ENCODE measurements at regions not wholly inside any gene's neighbourhood (a gene's known extent, or its start where the extent isn't known, plus 50 kb on each side); places are given as distances from the start of the nearest gene placed in this dataset.

DNA sequence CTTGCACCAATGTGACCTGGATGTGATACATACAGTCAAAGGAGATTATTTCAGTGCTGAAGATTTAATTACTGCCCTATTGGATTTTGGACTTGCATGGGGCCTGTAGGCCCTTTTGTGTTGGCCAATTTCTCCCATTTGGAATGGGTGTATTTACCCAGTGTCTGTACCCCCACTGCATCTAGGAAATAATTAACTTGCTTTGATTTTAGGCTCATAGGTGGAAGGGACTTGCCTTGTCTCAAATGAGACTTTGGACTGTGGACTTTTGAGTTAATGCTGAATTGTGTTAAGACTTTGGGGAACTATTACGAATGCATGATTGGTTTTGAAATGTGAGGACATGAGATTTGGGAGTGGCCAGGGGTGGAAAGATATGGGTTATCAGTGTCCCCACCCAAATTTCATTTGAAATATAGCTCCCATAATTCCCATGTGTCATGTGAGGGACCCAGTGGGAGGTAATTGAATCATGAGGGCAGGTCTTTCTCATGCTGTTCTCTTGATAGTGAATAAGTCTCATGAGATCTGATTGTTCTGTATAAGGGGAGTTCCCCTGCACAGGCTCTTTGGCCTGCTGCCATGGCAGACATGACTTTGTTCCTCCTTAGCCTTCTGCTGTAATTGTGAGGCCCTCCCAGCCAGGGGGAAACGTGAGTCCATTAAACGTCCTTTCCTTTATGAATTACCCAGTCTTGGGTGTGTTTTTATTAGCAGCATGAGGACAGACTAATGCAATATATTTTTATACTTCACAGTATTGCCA, 362.2 kb upstream of the SPANXN4 start:
- Histone ChIP-seq H3K4me1 (ENCODE audit: control insufficient read depth, insufficient read depth, low read length) (no peaks in the 10 kb centered on the region), H3K4me3 (ENCODE audit: low read depth in 2 of 2, low read length in 2 of 2) (no peak overlapping the region), H3K27ac (ENCODE audit: low read length) (no peak overlapping the region), H3K36me3 (ENCODE audit: control insufficient read depth, insufficient read depth, low read length) (no peaks in the 10 kb centered on the region), H3K27me3 (ENCODE audit: control insufficient read depth, insufficient read depth, low read length) (no peaks in the 10 kb centered on the region), H3K9me3 (ENCODE audit: control insufficient read depth, insufficient read depth, low read depth, low read length) (no peaks in the 10 kb centered on the region)
- no TSS peak for BruUV-seq (replicated peaks)
- POLR2A ChIA-PET: no interaction called here
- no peak for TF ChIP-seq TCF7L2 (IDR thresholded peaks at IDR 0.05; ENCODE audit: low read depth, low read length)
- TF ChIP-seq POLR2AphosphoS5 (IDR thresholded peaks at IDR 0.05; ENCODE audit: low read depth, low read length): no peak
- TF ChIP-seq, protein P1, sequence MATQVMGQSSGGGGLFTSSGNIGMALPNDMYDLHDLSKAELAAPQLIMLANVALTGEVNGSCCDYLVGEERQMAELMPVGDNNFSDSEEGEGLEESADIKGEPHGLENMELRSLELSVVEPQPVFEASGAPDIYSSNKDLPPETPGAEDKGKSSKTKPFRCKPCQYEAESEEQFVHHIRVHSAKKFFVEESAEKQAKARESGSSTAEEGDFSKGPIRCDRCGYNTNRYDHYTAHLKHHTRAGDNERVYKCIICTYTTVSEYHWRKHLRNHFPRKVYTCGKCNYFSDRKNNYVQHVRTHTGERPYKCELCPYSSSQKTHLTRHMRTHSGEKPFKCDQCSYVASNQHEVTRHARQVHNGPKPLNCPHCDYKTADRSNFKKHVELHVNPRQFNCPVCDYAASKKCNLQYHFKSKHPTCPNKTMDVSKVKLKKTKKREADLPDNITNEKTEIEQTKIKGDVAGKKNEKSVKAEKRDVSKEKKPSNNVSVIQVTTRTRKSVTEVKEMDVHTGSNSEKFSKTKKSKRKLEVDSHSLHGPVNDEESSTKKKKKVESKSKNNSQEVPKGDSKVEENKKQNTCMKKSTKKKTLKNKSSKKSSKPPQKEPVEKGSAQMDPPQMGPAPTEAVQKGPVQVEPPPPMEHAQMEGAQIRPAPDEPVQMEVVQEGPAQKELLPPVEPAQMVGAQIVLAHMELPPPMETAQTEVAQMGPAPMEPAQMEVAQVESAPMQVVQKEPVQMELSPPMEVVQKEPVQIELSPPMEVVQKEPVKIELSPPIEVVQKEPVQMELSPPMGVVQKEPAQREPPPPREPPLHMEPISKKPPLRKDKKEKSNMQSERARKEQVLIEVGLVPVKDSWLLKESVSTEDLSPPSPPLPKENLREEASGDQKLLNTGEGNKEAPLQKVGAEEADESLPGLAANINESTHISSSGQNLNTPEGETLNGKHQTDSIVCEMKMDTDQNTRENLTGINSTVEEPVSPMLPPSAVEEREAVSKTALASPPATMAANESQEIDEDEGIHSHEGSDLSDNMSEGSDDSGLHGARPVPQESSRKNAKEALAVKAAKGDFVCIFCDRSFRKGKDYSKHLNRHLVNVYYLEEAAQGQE (IDR thresholded peaks at IDR 0.05; ENCODE audit: insufficient read depth in 1 of 2, low read depth in 2 of 2, low read length in 1 of 2): no peak
- ATAC-seq (no peak), DNase-seq (ENCODE audit: low read depth, low spot score) (no peak)
- intact Hi-C loops (cut with micrococcal nuclease; ENCODE audit: unreplicated experiment) (no loop called here), in situ Hi-C loops (cut with HindIII; ENCODE audit: low pct_unique_long_range_greater_than_20kb, low sequenced_read_pairs) (no loop called here)
- CTCF ChIA-PET: no interaction called here

DNA sequence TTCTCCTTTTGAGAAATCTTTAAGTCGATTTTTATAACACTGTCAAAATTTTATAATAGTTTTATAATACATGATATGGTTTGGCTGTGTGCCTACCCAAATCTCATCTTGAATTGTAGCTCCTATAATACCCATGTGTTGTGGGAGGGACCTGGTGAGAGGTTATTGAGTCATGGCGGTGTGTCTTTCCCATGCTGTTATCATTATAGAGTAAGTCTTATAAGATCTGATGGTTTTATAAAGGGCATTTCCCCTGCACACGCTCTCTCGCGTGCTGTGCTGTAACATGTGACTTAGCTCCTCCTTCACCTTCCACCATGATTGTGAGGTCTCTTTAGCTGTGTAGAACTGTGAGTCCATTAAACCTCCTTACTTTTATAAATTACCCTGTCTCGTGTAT, 364.0 kb upstream of the SPANXN4 start:
- Histone ChIP-seq H3K27me3 (ENCODE audit: control insufficient read depth, insufficient read depth, low read length) (no peaks in the 10 kb centered on the region), H3K36me3 (ENCODE audit: control insufficient read depth, insufficient read depth, low read length) (no peaks in the 10 kb centered on the region), H3K4me1 (ENCODE audit: control insufficient read depth, insufficient read depth, low read length) (no peaks in the 10 kb centered on the region), H3K9me3 (ENCODE audit: control insufficient read depth, insufficient read depth, low read depth, low read length) (no peaks in the 10 kb centered on the region), H3K4me3 (ENCODE audit: low read depth in 2 of 2, low read length in 2 of 2) (no peak overlapping the region), H3K27ac (ENCODE audit: low read length) (no peak overlapping the region)
- BruUV-seq (replicated peaks): no TSS peak
- CTCF ChIA-PET: no interaction called here
- in situ Hi-C loops (cut with HindIII; ENCODE audit: low pct_unique_long_range_greater_than_20kb, low sequenced_read_pairs) (no loop called here), intact Hi-C loops (cut with micrococcal nuclease; ENCODE audit: unreplicated experiment) (no loop called here)
- no peak for TF ChIP-seq SIN3A (IDR thresholded peaks at IDR 0.05; ENCODE audit: borderline replicate concordance, insufficient read depth, low read depth, low read length)
- TF ChIP-seq, protein P2, sequence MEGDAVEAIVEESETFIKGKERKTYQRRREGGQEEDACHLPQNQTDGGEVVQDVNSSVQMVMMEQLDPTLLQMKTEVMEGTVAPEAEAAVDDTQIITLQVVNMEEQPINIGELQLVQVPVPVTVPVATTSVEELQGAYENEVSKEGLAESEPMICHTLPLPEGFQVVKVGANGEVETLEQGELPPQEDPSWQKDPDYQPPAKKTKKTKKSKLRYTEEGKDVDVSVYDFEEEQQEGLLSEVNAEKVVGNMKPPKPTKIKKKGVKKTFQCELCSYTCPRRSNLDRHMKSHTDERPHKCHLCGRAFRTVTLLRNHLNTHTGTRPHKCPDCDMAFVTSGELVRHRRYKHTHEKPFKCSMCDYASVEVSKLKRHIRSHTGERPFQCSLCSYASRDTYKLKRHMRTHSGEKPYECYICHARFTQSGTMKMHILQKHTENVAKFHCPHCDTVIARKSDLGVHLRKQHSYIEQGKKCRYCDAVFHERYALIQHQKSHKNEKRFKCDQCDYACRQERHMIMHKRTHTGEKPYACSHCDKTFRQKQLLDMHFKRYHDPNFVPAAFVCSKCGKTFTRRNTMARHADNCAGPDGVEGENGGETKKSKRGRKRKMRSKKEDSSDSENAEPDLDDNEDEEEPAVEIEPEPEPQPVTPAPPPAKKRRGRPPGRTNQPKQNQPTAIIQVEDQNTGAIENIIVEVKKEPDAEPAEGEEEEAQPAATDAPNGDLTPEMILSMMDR (IDR thresholded peaks at IDR 0.05): no peak
- TF ChIP-seq, protein P1 (IDR thresholded peaks at IDR 0.05; ENCODE audit: insufficient read depth in 1 of 2, low read depth in 2 of 2, low read length in 1 of 2): no peak
- no peak for TF ChIP-seq POLR2AphosphoS5 (IDR thresholded peaks at IDR 0.05; ENCODE audit: low read depth, low read length)
- TF ChIP-seq TCF7L2 (IDR thresholded peaks at IDR 0.05; ENCODE audit: low read depth, low read length): no peak
- POLR2A ChIA-PET: no interaction called here
- DNase-seq (ENCODE audit: low read depth, low spot score) (no peak), ATAC-seq (no peak)
